ENCODE measurements at regions not wholly inside any gene's neighbourhood (a gene's known extent, or its start where the extent isn't known, plus 50 kb on each side); places are given as distances from the start of the nearest gene placed in this dataset.

GRCh38 chr13:80442609-80443008, 101.7 kb upstream of the SPRY2 start:
- H2BK15ac ChIP-seq (ENCODE audit: low read depth, low read length) = no peak overlapping the region
- H3K14ac ChIP-seq (replicated peaks; ENCODE audit: low read depth, low read length) = no peak overlapping the region
- H4K91ac ChIP-seq (ENCODE audit: insufficient read depth, low read depth, low read length) = no peak overlapping the region
- intact Hi-C loops (cut with micrococcal nuclease) (no loop called here), dilution Hi-C loops (cut with HindIII; ENCODE audit: low sequenced_read_pairs, unreplicated experiment) (no loop called here), in situ Hi-C loops (cut with MboI; ENCODE audit: low sequenced_read_pairs) (no loop called here)
- no peak overlapping the region for H2BK5ac ChIP-seq (ENCODE audit: low read depth, low read length, poor library complexity, severe bottlenecking)
- no peak overlapping the region for H2AK9ac ChIP-seq (replicated peaks; ENCODE audit: low read depth, low read length, poor library complexity)
- no peak overlapping the region for H3K4me3 ChIP-seq (ENCODE audit: insufficient read depth, low read depth, low read length)
- BruUV-seq (replicated peaks) = no TSS peak
- no peak overlapping the region for H4K5ac ChIP-seq (ENCODE audit: low read depth, low read length)
- no peaks in the 10 kb centered on the region for H3K9me3 ChIP-seq (ENCODE audit: control insufficient read depth, insufficient read depth, low read length)
- no peaks in the 10 kb centered on the region for H3K27me3 ChIP-seq (ENCODE audit: control insufficient read depth, insufficient read depth, low read length)
- no peak overlapping the region for H3K56ac ChIP-seq (ENCODE audit: extremely low read depth, insufficient read depth, low read length)
- H3K36me3 ChIP-seq (ENCODE audit: control insufficient read depth, insufficient read depth, low read length) = no peaks in the 10 kb centered on the region
- no peak overlapping the region for H3K4ac ChIP-seq (ENCODE audit: low read depth, low read length)
- no peak overlapping the region for H2BK120ac ChIP-seq (ENCODE audit: low read depth, low read length)
- H2AFZ ChIP-seq (replicated peaks; ENCODE audit: low read length, poor library complexity) = no peak overlapping the region
- no peak overlapping the region for H3K27ac ChIP-seq (ENCODE audit: insufficient read depth, low read length)
- H2AK5ac ChIP-seq (ENCODE audit: low read depth, low read length) = no peak overlapping the region
- no peaks in the 10 kb centered on the region for H4K20me1 ChIP-seq (ENCODE audit: insufficient read depth, low read length)
- no peak for DNase-seq
- H3K18ac ChIP-seq (ENCODE audit: low read depth, low read length) = no peak overlapping the region
- no peak overlapping the region for H3K23ac ChIP-seq (ENCODE audit: low read depth, low read length)
- no peaks in the 10 kb centered on the region for H3K9me1 ChIP-seq (ENCODE audit: insufficient read depth, low read length)
- no peak overlapping the region for H3K4me2 ChIP-seq (ENCODE audit: low read depth, low read length)
- POLR2A ChIA-PET (ENCODE audit: unreplicated experiment) = no interaction called here
- no peak overlapping the region for H4K8ac ChIP-seq (ENCODE audit: low read depth in 2 of 2, low read length in 2 of 2)
- TF ChIP-seq FOS (IDR thresholded peaks at IDR 0.05; ENCODE audit: low read depth, low read length) (no peak), CHD1 (IDR thresholded peaks at IDR 0.05; ENCODE audit: low read depth, low read length) (no peak), MAZ (IDR thresholded peaks at IDR 0.05; ENCODE audit: borderline replicate concordance, low read depth, low read length) (no peak), BHLHE40 (IDR thresholded peaks at IDR 0.05; ENCODE audit: low read depth, low read length) (no peak), MXI1 (IDR thresholded peaks at IDR 0.05; ENCODE audit: borderline replicate concordance, low read depth, low read length) (no peak), NFE2L2 (IDR thresholded peaks at IDR 0.05; ENCODE audit: low read depth, low read length) (no peak), RFX5 (IDR thresholded peaks at IDR 0.05; ENCODE audit: low read depth, low read length) (no peak), MAFK (IDR thresholded peaks at IDR 0.05; ENCODE audit: low read depth, low read length) (no peak), USF2 (IDR thresholded peaks at IDR 0.05; ENCODE audit: low read depth, low read length) (no peak), SMC3 (IDR thresholded peaks at IDR 0.05; ENCODE audit: low read depth, low read length) (no peak), RCOR1 (IDR thresholded peaks at IDR 0.05; ENCODE audit: insufficient replicate concordance, low read length) (no peak), CTCF (conservative IDR thresholded peaks at IDR 0.05; ENCODE audit: low read depth, low read length) (no peak), RAD21 (IDR thresholded peaks at IDR 0.05; ENCODE audit: low read length) (no peak), ELK1 (IDR thresholded peaks at IDR 0.05; ENCODE audit: borderline replicate concordance, low read depth, low read length) (no peak), POLR2A (IDR thresholded peaks at IDR 0.05; ENCODE audit: low read depth, low read length) (no peak), CEBPB (IDR thresholded peaks at IDR 0.05; ENCODE audit: low read depth, low read length) (no peak)
- CTCF ChIA-PET = no interaction called here
- H2BK20ac ChIP-seq (ENCODE audit: low read depth, low read length) = no peak overlapping the region
- no peaks in the 10 kb centered on the region for H3K4me1 ChIP-seq (ENCODE audit: control insufficient read depth, insufficient read depth, low read length)
- H3K9ac ChIP-seq (ENCODE audit: low read depth, low read length) = no peak overlapping the region
- ATAC-seq (ENCODE audit: low read depth) = no peak
- H3K79me1 ChIP-seq (ENCODE audit: low read depth in 1 of 2, low read length in 2 of 2) = no peaks in the 10 kb centered on the region

Data from IMR-90 (cell line).